ENCODE measurements at regions not wholly inside any gene's neighbourhood (a gene's known extent, or its start where the extent isn't known, plus 50 kb on each side); places are given as distances from the start of the nearest gene placed in this dataset.
"Not testable (repeated sequence)": the region's sequence is repeated elsewhere in the genome, so short reads cannot be mapped to it uniquely, and the experiment has no call there.

GRCh38 chr15:23851921-23852320, 164.8 kb upstream of the NDN start:
- no peak for DNase-seq

- no peak for DNase-seq
Observed at GRCh38 chr15:23853286-23853685, 166.2 kb upstream of the NDN start.

GRCh38 chr15:23854203-23854911, 167.3 kb upstream of the NDN start:
- no peak for DNase-seq

GRCh38 chr15:23854912-23855659, 168.0 kb upstream of the NDN start:
- DNase-seq = no peak

GRCh38 chr15:23855947-23856346, 168.8 kb upstream of the NDN start:
- DNase-seq = peak; percentile 15

- peak; percentile 44 for DNase-seq
Observed at GRCh38 chr15:23857028-23857641, 170.0 kb upstream of the NDN start.

- no peak for DNase-seq
Observed at GRCh38 chr15:23859008-23859407, 171.9 kb upstream of the NDN start.

- no peak for DNase-seq
Observed at GRCh38 chr15:23860290-23861245, 173.5 kb upstream of the NDN start.

- DNase-seq = peak; percentile 24
Observed at GRCh38 chr15:23866832-23867231, 179.7 kb upstream of the NDN start.

- no peak for DNase-seq
Observed at GRCh38 chr15:23869396-23869795, 182.3 kb upstream of the NDN start.

- DNase-seq = not testable (repeated sequence)
Observed at GRCh38 chr15:23873613-23874012, 186.5 kb upstream of the NDN start.

GRCh38 chr15:23877502-23878412, 190.7 kb upstream of the NDN start:
- DNase-seq = peak; percentile 73

GRCh38 chr15:23881291-23881690, 194.2 kb upstream of the NDN start:
- DNase-seq = no peak

- no peak for DNase-seq
Observed at GRCh38 chr15:23890218-23890617, 203.1 kb upstream of the NDN start.

- no peak for DNase-seq
Observed at GRCh38 chr15:23897091-23897490, 210.0 kb upstream of the NDN start.

- DNase-seq = no peak
Observed at GRCh38 chr15:23897531-23897930, 210.4 kb upstream of the NDN start.

GRCh38 chr15:23910030-23910429, 222.9 kb upstream of the NDN start:
- no peak for DNase-seq

GRCh38 chr15:23912191-23912590, 225.1 kb upstream of the NDN start:
- DNase-seq = no peak

GRCh38 chr15:23913081-23913480, 226.0 kb upstream of the NDN start:
- no peak for DNase-seq

- no peak for DNase-seq
Observed at GRCh38 chr15:23913635-23914034, 226.5 kb upstream of the NDN start.

GRCh38 chr15:23924686-23925085, 237.6 kb upstream of the NDN start:
- DNase-seq = no peak

- no peak for DNase-seq
Observed at GRCh38 chr15:23954931-23955330, 267.8 kb upstream of the NDN start.

Measured in RPMI8226 (cell line).